Immature natural killer cell (primary cell): ENCODE measurements at regions not wholly inside any gene's neighbourhood (a gene's known extent, or its start where the extent isn't known, plus 50 kb on each side); places are given as distances from the start of the nearest gene placed in this dataset.

Experiments
- DNase-seq, 3 donors: peaks; one replicate each; pipeline ENCODE4 v3.0.0; 2022; ENCODE audit warnings: mixed read lengths in 1 of 3
- H3K27ac Mint-ChIP-seq, 6 donors: one replicate each; pipeline ENCODE4 v1.8.0; 2020; ENCODE audit warnings: mixed read lengths in 6 of 6, mild to moderate bottlenecking in 5 of 6, inconsistent platforms in 4 of 6, moderate library complexity in 3 of 6
- H3K27me3 Mint-ChIP-seq, 3 donors: one replicate each; pipeline ENCODE4 v1.8.0; 2020 to 2021; ENCODE audit warnings: low read depth in 3 of 3, mild to moderate bottlenecking in 3 of 3, mixed read lengths in 3 of 3, moderate library complexity in 3 of 3, inconsistent platforms in 1 of 3
- H3K36me3 Mint-ChIP-seq, 3 donors: one replicate each; pipeline ENCODE4 v1.8.0; 2020; ENCODE audit warnings: mixed read lengths in 3 of 3, inconsistent platforms in 2 of 3, mild to moderate bottlenecking in 2 of 3
- H3K4me1 Mint-ChIP-seq, 2 donors: one replicate each; pipeline ENCODE4 v1.8.0; 2020; ENCODE audit warnings: inconsistent platforms in 2 of 2, mild to moderate bottlenecking in 2 of 2, mixed read lengths in 2 of 2, moderate library complexity in 1 of 2
- H3K4me3 Mint-ChIP-seq, 5 donors: one replicate each; pipeline ENCODE4 v1.8.0; 2020; ENCODE audit warnings: mild to moderate bottlenecking in 5 of 5, mixed read lengths in 5 of 5, inconsistent platforms in 3 of 5, moderate library complexity in 3 of 5
- H3K9me3 Mint-ChIP-seq, 6 donors: one replicate each; pipeline ENCODE4 v1.8.0; 2020; ENCODE audit warnings: mild to moderate bottlenecking in 6 of 6, mixed read lengths in 6 of 6, inconsistent platforms in 4 of 6, moderate library complexity in 3 of 6

- H3K27me3 Mint-ChIP-seq: peaks cover 4 to 8% (median 5%) of the 10 kb centered on the region in 3 donors
- no peaks in the 10 kb centered on the region for H3K9me3 Mint-ChIP-seq
- H3K4me3 Mint-ChIP-seq: no peak overlapping the region
- no peak overlapping the region for H3K27ac Mint-ChIP-seq
- no peaks in the 10 kb centered on the region for H3K36me3 Mint-ChIP-seq
- DNase-seq: no peak
- no peaks in the 10 kb centered on the region for H3K4me1 Mint-ChIP-seq
Measured at GRCh38 chr21:35900539-35900938, 159.8 kb downstream of the SETD4 start.

- Mint-ChIP-seq H3K36me3 (no peaks in the 10 kb centered on the region), H3K4me3 (no peak overlapping the region), H3K9me3 (peaks cover 0 to 2% (median 0%) of the 10 kb centered on the region in 6 donors), H3K27me3 (peaks cover 2 to 7% (median 5%) of the 10 kb centered on the region in 3 donors), H3K27ac (no peak overlapping the region), H3K4me1 (no peaks in the 10 kb centered on the region)
- DNase-seq: no peak
Measured at GRCh38 chr21:35896060-35896459, 164.3 kb downstream of the SETD4 start.

- peaks cover 2 to 5% (median 4%) of the 10 kb centered on the region in 3 donors for H3K27me3 Mint-ChIP-seq
- H3K9me3 Mint-ChIP-seq: peaks cover 0 to 2% (median 0%) of the 10 kb centered on the region in 6 donors
- no peak overlapping the region for H3K4me3 Mint-ChIP-seq
- DNase-seq: no peak
- H3K27ac Mint-ChIP-seq: no peak overlapping the region
- no peaks in the 10 kb centered on the region for H3K36me3 Mint-ChIP-seq
- H3K4me1 Mint-ChIP-seq: no peaks in the 10 kb centered on the region
Measured at GRCh38 chr21:35895598-35895997, 164.7 kb downstream of the SETD4 start.

DNA sequence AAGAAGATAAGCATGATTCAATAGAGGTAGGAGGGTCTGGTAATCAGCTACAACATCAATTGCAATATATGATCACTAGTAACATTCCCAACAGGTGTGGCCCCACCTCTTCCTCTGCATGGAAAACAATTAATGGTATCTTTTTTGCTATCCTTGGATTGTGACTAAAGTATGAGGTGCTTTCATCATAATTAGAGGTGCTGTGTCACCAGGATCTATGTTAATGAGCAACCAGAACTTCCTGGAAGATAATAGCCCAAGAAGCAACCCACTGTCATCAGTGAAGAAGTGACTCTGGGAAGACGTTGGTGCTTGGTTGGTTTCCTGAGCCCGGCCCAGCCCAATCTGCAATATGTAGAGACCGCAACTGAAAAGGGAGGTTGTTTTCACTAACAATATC, 167.2 kb downstream of the SETD4 start:
- DNase-seq: no peak
- Mint-ChIP-seq H3K4me3 (no peak overlapping the region), H3K4me1 (no peaks in the 10 kb centered on the region), H3K27ac (no peak overlapping the region), H3K36me3 (no peaks in the 10 kb centered on the region), H3K9me3 (peaks cover 0 to 2% (median 0%) of the 10 kb centered on the region in 6 donors), H3K27me3 (peaks cover 2 to 4% (median 2%) of the 10 kb centered on the region in 3 donors)

DNA sequence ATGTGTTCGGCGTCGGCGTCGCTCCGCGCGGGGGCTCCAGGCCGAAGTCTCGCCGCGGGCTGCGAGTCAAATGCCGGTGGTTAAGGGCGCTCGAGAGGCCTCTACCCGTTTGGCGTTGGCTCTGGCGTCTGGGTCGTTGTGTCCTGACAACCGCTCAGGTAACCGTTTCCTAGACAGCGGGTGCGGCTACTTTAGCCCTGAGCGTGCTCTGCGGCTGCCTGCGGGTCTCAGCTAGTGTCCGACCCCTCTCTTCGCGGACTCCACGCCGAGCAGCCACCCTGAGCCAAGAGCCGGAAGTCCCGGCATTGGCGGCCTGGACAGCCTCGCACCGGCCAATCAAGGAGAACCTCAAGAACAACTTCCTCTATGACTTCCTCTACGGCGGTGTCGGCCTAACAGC, 173.4 kb downstream of the SETD4 start:
- Mint-ChIP-seq H3K9me3 (no peaks in the 10 kb centered on the region), H3K4me3 (no peak overlapping the region), H3K27me3 (peaks cover 2 to 10% (median 5%) of the 10 kb centered on the region in 3 donors), H3K4me1 (no peaks in the 10 kb centered on the region), H3K27ac (no peak overlapping the region), H3K36me3 (no peaks in the 10 kb centered on the region)
- DNase-seq: no peak

- no peak overlapping the region for H3K27ac Mint-ChIP-seq
- peaks cover 2 to 11% (median 8%) of the 10 kb centered on the region in 3 donors for H3K27me3 Mint-ChIP-seq
- H3K4me1 Mint-ChIP-seq: no peaks in the 10 kb centered on the region
- H3K4me3 Mint-ChIP-seq: no peak overlapping the region
- no peaks in the 10 kb centered on the region for H3K36me3 Mint-ChIP-seq
- no peaks in the 10 kb centered on the region for H3K9me3 Mint-ChIP-seq
- no peak for DNase-seq
Measured at GRCh38 chr21:35885942-35886541, 174.3 kb downstream of the SETD4 start.

GRCh38 chr21:35882791-35883240, 177.5 kb downstream of the SETD4 start:
- no peaks in the 10 kb centered on the region for H3K36me3 Mint-ChIP-seq
- no peak for DNase-seq
- H3K4me3 Mint-ChIP-seq: no peak overlapping the region
- no peaks in the 10 kb centered on the region for H3K4me1 Mint-ChIP-seq
- no peak overlapping the region for H3K27ac Mint-ChIP-seq
- peaks cover 4 to 16% (median 10%) of the 10 kb centered on the region in 3 donors for H3K27me3 Mint-ChIP-seq
- H3K9me3 Mint-ChIP-seq: no peaks in the 10 kb centered on the region

- Mint-ChIP-seq H3K36me3 (peaks cover 0 to 2% (median 0%) of the 10 kb centered on the region in 3 donors), H3K27ac (no peak overlapping the region), H3K4me1 (no peaks in the 10 kb centered on the region), H3K4me3 (no peak overlapping the region), H3K9me3 (peaks cover 0 to 2% (median 0%) of the 10 kb centered on the region in 6 donors), H3K27me3 (peaks cover 0 to 16% (median 4%) of the 10 kb centered on the region in 3 donors)
- DNase-seq: no peak
Measured at GRCh38 chr21:35873441-35873840, 186.9 kb downstream of the SETD4 start.

GRCh38 chr21:35871906-35872305, 188.4 kb downstream of the SETD4 start:
- Mint-ChIP-seq H3K4me1 (no peaks in the 10 kb centered on the region), H3K27me3 (peaks cover 2 to 12% (median 3%) of the 10 kb centered on the region in 3 donors), H3K4me3 (no peak overlapping the region), H3K9me3 (peaks cover 0 to 2% (median 0%) of the 10 kb centered on the region in 6 donors), H3K36me3 (peaks cover 0 to 2% (median 0%) of the 10 kb centered on the region in 3 donors), H3K27ac (no peak overlapping the region)
- DNase-seq: no peak

DNA sequence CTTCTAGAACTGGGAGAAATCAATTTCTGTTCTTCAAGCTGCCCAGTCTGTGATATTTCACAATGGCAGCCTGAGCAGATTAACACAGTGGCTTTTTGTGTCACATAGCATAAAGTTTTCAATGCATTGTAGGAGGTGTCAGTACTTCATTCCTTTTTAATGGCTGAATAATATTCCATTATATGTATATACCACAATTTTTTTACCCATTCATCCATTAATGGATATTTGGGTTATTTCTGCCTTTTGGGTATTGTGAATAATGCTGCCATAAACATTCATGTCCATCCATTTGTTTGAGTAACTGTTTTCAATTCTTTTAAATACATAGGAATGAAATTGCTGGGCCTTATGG, 191.5 kb downstream of the SETD4 start:
- DNase-seq: no peak
- peaks cover 4 to 8% (median 6%) of the 10 kb centered on the region in 3 donors for H3K27me3 Mint-ChIP-seq
- no peak overlapping the region for H3K27ac Mint-ChIP-seq
- H3K4me1 Mint-ChIP-seq: no peaks in the 10 kb centered on the region
- H3K36me3 Mint-ChIP-seq: peaks cover 0 to 2% (median 0%) of the 10 kb centered on the region in 3 donors
- H3K9me3 Mint-ChIP-seq: peaks cover 0 to 2% (median 0%) of the 10 kb centered on the region in 6 donors
- H3K4me3 Mint-ChIP-seq: no peak overlapping the region

GRCh38 chr21:35868005-35868868, 192.1 kb downstream of the SETD4 start:
- Mint-ChIP-seq H3K36me3 (peaks cover 0 to 2% (median 0%) of the 10 kb centered on the region in 3 donors), H3K27ac (no peak overlapping the region), H3K9me3 (peaks cover 0 to 2% (median 0%) of the 10 kb centered on the region in 6 donors), H3K4me1 (no peaks in the 10 kb centered on the region), H3K27me3 (peaks cover 4 to 8% (median 6%) of the 10 kb centered on the region in 3 donors), H3K4me3 (no peak overlapping the region)
- DNase-seq: no peak

DNA sequence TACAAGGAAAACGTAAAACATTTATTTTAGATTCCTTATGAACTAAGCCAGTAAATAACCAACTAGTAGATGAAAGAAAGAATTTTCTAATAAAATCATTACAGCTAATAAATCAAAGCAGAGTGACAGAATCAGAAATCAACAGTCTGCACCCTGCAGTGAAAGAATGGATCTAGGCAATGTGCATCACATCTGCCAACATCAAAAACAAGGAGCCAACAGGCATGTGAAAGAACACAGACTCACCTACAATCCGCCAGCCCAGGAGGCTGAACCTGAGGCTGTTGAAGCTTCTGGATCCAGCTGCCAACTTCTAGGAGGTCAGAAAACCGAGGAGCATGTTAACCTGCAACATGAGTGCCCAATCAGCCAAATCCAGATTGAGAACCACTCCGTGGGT, 196.3 kb downstream of the SETD4 start:
- no peak for DNase-seq
- peaks cover 0 to 2% (median 0%) of the 10 kb centered on the region in 3 donors for H3K36me3 Mint-ChIP-seq
- peaks cover 0 to 9% (median 4%) of the 10 kb centered on the region in 3 donors for H3K27me3 Mint-ChIP-seq
- H3K9me3 Mint-ChIP-seq: peaks cover 0 to 2% (median 0%) of the 10 kb centered on the region in 6 donors
- H3K4me3 Mint-ChIP-seq: no peak overlapping the region
- no peak overlapping the region for H3K27ac Mint-ChIP-seq
- no peaks in the 10 kb centered on the region for H3K4me1 Mint-ChIP-seq

DNA sequence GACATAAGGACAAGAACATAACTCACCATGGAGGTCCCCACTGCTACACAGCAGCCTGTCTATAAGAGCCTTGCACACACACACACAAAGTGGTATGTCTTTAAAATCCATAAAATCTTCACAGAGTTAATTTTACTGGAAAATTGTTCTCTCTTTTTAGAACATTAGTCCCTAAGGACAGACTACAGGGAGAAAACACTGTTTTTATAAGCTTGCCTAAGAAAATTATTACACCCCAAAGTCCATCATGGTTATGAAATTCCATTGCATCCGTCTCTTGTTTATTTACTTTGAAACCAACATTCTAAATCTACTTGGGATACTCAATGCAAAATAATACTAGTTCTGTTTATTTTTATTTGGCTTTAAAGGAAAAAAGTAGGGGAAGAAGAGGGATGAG, 197.4 kb downstream of the SETD4 start:
- Mint-ChIP-seq H3K27ac (no peak overlapping the region), H3K4me1 (no peaks in the 10 kb centered on the region)

GRCh38 chr21:35861661-35862060, 198.7 kb downstream of the SETD4 start:
- H3K4me3 Mint-ChIP-seq: no peak overlapping the region

More for the DNA sequence above, 197.4 kb downstream of the SETD4 start:
- Mint-ChIP-seq H3K36me3 (no peaks in the 10 kb centered on the region), H3K9me3 (no peaks in the 10 kb centered on the region), H3K27me3 (peaks cover 4 to 10% (median 5%) of the 10 kb centered on the region in 3 donors), H3K4me3 (no peak overlapping the region)
- DNase-seq: no peak

More at GRCh38 chr21:35861661-35862060, 198.7 kb downstream of the SETD4 start:
- H3K4me1 Mint-ChIP-seq: no peaks in the 10 kb centered on the region
- no peaks in the 10 kb centered on the region for H3K36me3 Mint-ChIP-seq
- DNase-seq: no peak
- H3K27ac Mint-ChIP-seq: no peak overlapping the region
- H3K9me3 Mint-ChIP-seq: no peaks in the 10 kb centered on the region
- H3K27me3 Mint-ChIP-seq: peaks cover 4 to 6% (median 6%) of the 10 kb centered on the region in 3 donors
